Keratinocyte (primary cell): ENCODE measurements at regions not wholly inside any gene's neighbourhood (a gene's known extent, or its start where the extent isn't known, plus 50 kb on each side); places are given as distances from the start of the nearest gene placed in this dataset.

Experiments
- DNase-seq: peaks from one replicate; pipeline ENCODE4 v3.0.0-alpha.2; 2011; ENCODE audit warnings: low read depth, missing footprints, low spot score
- FAIRE-seq: peaks from 2 replicates; lab custom pipeline; 2011; peaks lifted over from hg19 to GRCh38; lab: Jason Lieb, UNC
- H2AFZ ChIP-seq: 2 replicates; pipeline ENCODE4 v1.6.0; 2012; ENCODE audit warnings: low read length, control low read depth, inconsistent platforms; ENCODE audit not compliant: control insufficient read depth
- H3K27ac ChIP-seq: 2 replicates; pipeline ENCODE4 v1.5.1; 2011; ENCODE audit warnings: low read length; ENCODE audit not compliant: control insufficient read depth, insufficient read depth
- H3K27me3 ChIP-seq: 3 replicates; pipeline ENCODE4 v1.6.0; 2011; ENCODE audit warnings: low read length; ENCODE audit not compliant: control insufficient read depth, insufficient read depth; ENCODE audit errors: extremely low read depth
- H3K36me3 ChIP-seq, 2 experiments: 2 replicates in 1 of 2; 3 replicates in 1 of 2; pipeline ENCODE4 v1.5.1; 2011; ENCODE audit warnings: low read length in 2 of 2, mild to moderate bottlenecking in 1 of 2; ENCODE audit not compliant: control insufficient read depth in 2 of 2, insufficient read depth in 2 of 2; ENCODE audit errors: extremely low read depth in 1 of 2
- H3K4me1 ChIP-seq: 3 replicates; pipeline ENCODE4 v1.5.1; 2011; ENCODE audit warnings: low read length; ENCODE audit not compliant: control insufficient read depth, insufficient read depth; ENCODE audit errors: extremely low read depth
- H3K4me2 ChIP-seq: 3 replicates; pipeline ENCODE4 v1.6.0; 2011; ENCODE audit warnings: low read depth, low read length; ENCODE audit not compliant: control insufficient read depth, insufficient read depth; ENCODE audit errors: extremely low read depth
- H3K4me3 ChIP-seq, 3 experiments: fragments of 200-600 bp in 1 of 3; sonication (generic) in 1 of 3; 2 replicates in 2 of 3; 3 replicates in 1 of 3; pipeline ENCODE4 v1.5.1; 2011 to 2016; ENCODE audit warnings: low read length in 3 of 3, mild to moderate bottlenecking in 3 of 3, control low read depth in 2 of 3, inconsistent platforms in 1 of 3, low read depth in 1 of 3, mixed read lengths in 1 of 3, mixed run types in 1 of 3, moderate library complexity in 1 of 3; ENCODE audit not compliant: control insufficient read depth in 2 of 3, insufficient read depth in 2 of 3; ENCODE audit errors: extremely low read depth in 1 of 3
- H3K79me2 ChIP-seq: 2 replicates; pipeline ENCODE4 v1.6.0; 2012; ENCODE audit warnings: low read length; ENCODE audit not compliant: control insufficient read depth, insufficient read depth
- H3K9ac ChIP-seq: 3 replicates; pipeline ENCODE4 v1.6.0; 2011; ENCODE audit warnings: low read length; ENCODE audit not compliant: control insufficient read depth, insufficient read depth; ENCODE audit errors: extremely low read depth
- H3K9me1 ChIP-seq: 3 replicates; pipeline ENCODE4 v1.6.0; 2011; ENCODE audit warnings: low read length; ENCODE audit not compliant: control insufficient read depth, insufficient read depth; ENCODE audit errors: extremely low read depth
- H3K9me3 ChIP-seq: 2 replicates; pipeline ENCODE4 v1.5.1; 2012; ENCODE audit warnings: low read depth, low read length; ENCODE audit not compliant: control insufficient read depth
- H4K20me1 ChIP-seq: 3 replicates; pipeline ENCODE4 v1.6.0; 2011; ENCODE audit warnings: low read length; ENCODE audit not compliant: control insufficient read depth, insufficient read depth; ENCODE audit errors: extremely low read depth
- EZH2 ChIP-seq: IDR thresholded peaks from one replicate; pipeline ENCODE4 v1.6.1; 2012; ENCODE audit warnings: inconsistent platforms, mild to moderate bottlenecking, low read length, moderate library complexity
- dilution Hi-C: fragments of 300-500 bp; cut with MboI; formaldehyde crosslinking; loops from one replicate; pipeline ENCODE4 v1.7.0; 2020; ENCODE audit warnings: low sequenced_read_pairs; ENCODE audit not compliant: extremely low pct_ligation_motif_present
- TF ChIP-seq, protein P1 (sequence below), 3 experiments: IDR thresholded peaks in 1 of 3; conservative IDR thresholded peaks in 1 of 3; optimal IDR thresholded peaks in 1 of 3; 2 replicates in 2 of 3; 3 replicates in 1 of 3; pipeline versions ENCODE3 to v1.5.1; 2011; ENCODE audit warnings: low read length in 3 of 3, mild to moderate bottlenecking in 3 of 3, moderate library complexity in 2 of 3, control low read depth in 1 of 3, inconsistent platforms in 1 of 3; ENCODE audit not compliant: insufficient read depth in 2 of 3; ENCODE audit errors: extremely low read depth in 1 of 3

DNA sequence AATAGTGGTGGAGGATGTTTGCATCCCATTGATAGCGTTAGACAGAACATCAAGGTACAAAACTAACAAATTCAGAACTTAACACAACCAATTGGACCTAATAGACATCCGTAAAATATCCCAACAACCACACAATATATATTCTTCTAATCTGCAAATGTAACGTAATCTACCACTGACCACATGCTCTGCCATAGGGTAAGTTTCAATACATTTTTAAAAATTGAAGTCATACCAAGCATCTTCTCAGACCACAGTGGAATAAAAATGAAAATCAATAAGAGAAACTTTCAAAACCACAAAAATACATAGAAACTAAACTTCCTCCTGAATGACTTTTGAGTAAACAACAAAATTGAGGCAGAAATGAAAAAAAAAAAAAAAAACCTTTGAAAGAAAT is 1087.5 kb downstream of the KCNT2 start:
- Histone ChIP-seq H3K27ac (no peak overlapping the region), H3K79me2 (no peaks in the 10 kb centered on the region), H3K36me3 (no peaks in the 10 kb centered on the region), H3K9ac (no peak overlapping the region), H3K27me3 (no peaks in the 10 kb centered on the region), H3K4me2 (no peak overlapping the region), H3K4me3 (no peak overlapping the region), H3K9me1 (no peaks in the 10 kb centered on the region), H2AFZ (no peak overlapping the region), H4K20me1 (no peaks in the 10 kb centered on the region), H3K9me3 (no peaks in the 10 kb centered on the region), H3K4me1 (no peaks in the 10 kb centered on the region)
- TF ChIP-seq, protein P1, sequence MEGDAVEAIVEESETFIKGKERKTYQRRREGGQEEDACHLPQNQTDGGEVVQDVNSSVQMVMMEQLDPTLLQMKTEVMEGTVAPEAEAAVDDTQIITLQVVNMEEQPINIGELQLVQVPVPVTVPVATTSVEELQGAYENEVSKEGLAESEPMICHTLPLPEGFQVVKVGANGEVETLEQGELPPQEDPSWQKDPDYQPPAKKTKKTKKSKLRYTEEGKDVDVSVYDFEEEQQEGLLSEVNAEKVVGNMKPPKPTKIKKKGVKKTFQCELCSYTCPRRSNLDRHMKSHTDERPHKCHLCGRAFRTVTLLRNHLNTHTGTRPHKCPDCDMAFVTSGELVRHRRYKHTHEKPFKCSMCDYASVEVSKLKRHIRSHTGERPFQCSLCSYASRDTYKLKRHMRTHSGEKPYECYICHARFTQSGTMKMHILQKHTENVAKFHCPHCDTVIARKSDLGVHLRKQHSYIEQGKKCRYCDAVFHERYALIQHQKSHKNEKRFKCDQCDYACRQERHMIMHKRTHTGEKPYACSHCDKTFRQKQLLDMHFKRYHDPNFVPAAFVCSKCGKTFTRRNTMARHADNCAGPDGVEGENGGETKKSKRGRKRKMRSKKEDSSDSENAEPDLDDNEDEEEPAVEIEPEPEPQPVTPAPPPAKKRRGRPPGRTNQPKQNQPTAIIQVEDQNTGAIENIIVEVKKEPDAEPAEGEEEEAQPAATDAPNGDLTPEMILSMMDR (optimal IDR thresholded peaks at IDR 0.05 in 1 of 3, IDR thresholded peaks at IDR 0.05 in 1 of 3, conservative IDR thresholded peaks at IDR 0.05 in 1 of 3; ENCODE audit: extremely low read depth in 1 of 3, insufficient read depth in 2 of 3, low read length in 3 of 3), result no peak
- TF ChIP-seq EZH2, result no peak
- no peak for DNase-seq
- no peak for FAIRE-seq
- dilution Hi-C loops, result no loop called here

DNA sequence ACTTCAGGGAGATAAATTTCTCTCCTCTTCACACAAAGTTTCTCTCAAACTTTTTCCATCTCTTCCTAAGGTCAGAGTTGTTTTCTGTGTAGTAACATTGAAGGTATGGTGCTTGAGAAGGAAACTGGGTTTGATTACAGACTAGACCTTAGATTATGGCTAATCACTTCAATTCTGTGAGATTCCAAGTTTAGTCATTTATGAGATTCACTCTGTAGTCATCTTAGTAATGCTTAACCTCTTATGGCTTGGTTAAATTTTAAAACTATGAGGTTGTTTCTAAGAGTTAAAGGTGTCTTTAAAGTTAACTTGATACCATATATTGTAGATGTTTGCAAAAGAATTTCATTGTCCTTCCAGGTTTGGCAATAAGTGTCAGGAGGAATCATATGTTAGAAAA is 1092.2 kb downstream of the KCNT2 start:
- Histone ChIP-seq H3K4me2 (no peak overlapping the region), H3K4me3 (no peak overlapping the region), H3K79me2 (no peaks in the 10 kb centered on the region), H3K9me1 (no peaks in the 10 kb centered on the region), H3K36me3 (no peaks in the 10 kb centered on the region), H3K4me1 (no peaks in the 10 kb centered on the region), H4K20me1 (no peaks in the 10 kb centered on the region), H3K27ac (no peak overlapping the region), H3K9ac (no peak overlapping the region), H3K27me3 (no peaks in the 10 kb centered on the region), H3K9me3 (no peaks in the 10 kb centered on the region), H2AFZ (no peak overlapping the region)
- dilution Hi-C loops, result no loop called here
- DNase-seq (no peak), FAIRE-seq (no peak)
- TF ChIP-seq, protein P1 (optimal IDR thresholded peaks at IDR 0.05 in 1 of 3, IDR thresholded peaks at IDR 0.05 in 1 of 3, conservative IDR thresholded peaks at IDR 0.05 in 1 of 3; ENCODE audit: extremely low read depth in 1 of 3, insufficient read depth in 2 of 3, low read length in 3 of 3), result no peak
- no peak for TF ChIP-seq EZH2
